Panc1 (cell line): ENCODE measurements at regions not wholly inside any gene's neighbourhood (a gene's known extent, or its start where the extent isn't known, plus 50 kb on each side); places are given as distances from the start of the nearest gene placed in this dataset.

ENCODE experiments used
- ATAC-seq: fragments of 200-7000 bp; cut with Tn5 transposase; 2 replicates; pipeline ENCODE4 v1.9.1; 2020; ENCODE audit warnings: mild to moderate bottlenecking, moderate library complexity
- BruUV-seq: library from RNA; stranded (reverse); fragments of 400-500 nt; replicated peaks from 2 replicates; lab custom pipeline; 2021; lab: Mats Ljungman, UMichigan
- CTCF ChIA-PET: fragments of 300-600 bp; sonication (Branson Sonifier 250); formaldehyde crosslinking; loops from one replicate; lab custom pipeline; 2022; ENCODE audit warnings: antibody characterized with exemption; lab: Charles Lee
- POLR2A ChIA-PET: fragments of 300-600 bp; sonication (Branson Sonifier 250); formaldehyde crosslinking; loops from one replicate; lab custom pipeline; 2022; ENCODE audit warnings: antibody characterized with exemption; lab: Charles Lee
- DNase-seq: peaks from one replicate; pipeline ENCODE4 v3.0.0-alpha.2; 2010; ENCODE audit warnings: low read depth, low spot score
- H3K27ac ChIP-seq: 2 replicates; pipeline ENCODE4 v1.5.1; 2011; ENCODE audit warnings: mild to moderate bottlenecking, low read length, inconsistent platforms
- H3K27me3 ChIP-seq: fragments of 200-500 bp; sonication (Bioruptor generic); 2 replicates; pipeline ENCODE4 v1.6.0; 2014; ENCODE audit warnings: low read length, inconsistent platforms; ENCODE audit not compliant: control insufficient read depth, insufficient read depth
- H3K36me3 ChIP-seq: fragments of 200-500 bp; sonication (Bioruptor generic); 2 replicates; pipeline ENCODE4 v1.5.1; 2014; ENCODE audit warnings: inconsistent platforms, mild to moderate bottlenecking, low read length, moderate library complexity; ENCODE audit not compliant: control insufficient read depth, insufficient read depth
- H3K4me1 ChIP-seq: 2 replicates; pipeline ENCODE4 v1.5.1; 2011; ENCODE audit warnings: inconsistent platforms, mild to moderate bottlenecking, low read length, moderate library complexity; ENCODE audit not compliant: control insufficient read depth, insufficient read depth
- H3K4me3 ChIP-seq, 2 experiments: 2 replicates each; pipeline ENCODE4 v1.5.1; 2011 to 2012; ENCODE audit warnings: low read depth in 2 of 2, low read length in 2 of 2, mild to moderate bottlenecking in 2 of 2, inconsistent platforms in 1 of 2, moderate library complexity in 1 of 2
- H3K9me3 ChIP-seq: fragments of 200-500 bp; sonication (Bioruptor generic); 2 replicates; pipeline ENCODE4 v1.5.1; 2014; ENCODE audit warnings: low read depth, mild to moderate bottlenecking, inconsistent platforms, low read length, moderate library complexity; ENCODE audit not compliant: control insufficient read depth, insufficient read depth
- POLR2AphosphoS5 ChIP-seq: IDR thresholded peaks from 2 replicates; pipeline ENCODE4 v1.6.1; 2012; ENCODE audit warnings: mild to moderate bottlenecking, low read depth, low read length, moderate library complexity
- REST ChIP-seq, 2 experiments: IDR thresholded peaks; 2 replicates each; pipeline ENCODE4 v1.6.1; 2011 to 2012; ENCODE audit warnings: low read depth in 2 of 2, control low read depth in 1 of 2, low read length in 1 of 2, mild to moderate bottlenecking in 1 of 2, moderate library complexity in 1 of 2; ENCODE audit not compliant: insufficient read depth in 1 of 2
- SIN3A ChIP-seq: IDR thresholded peaks from 2 replicates; pipeline ENCODE4 v1.6.1; 2012; ENCODE audit warnings: low read depth, mild to moderate bottlenecking, low read length, moderate library complexity, borderline replicate concordance; ENCODE audit not compliant: insufficient read depth
- TCF7L2 ChIP-seq: IDR thresholded peaks from 2 replicates; pipeline ENCODE4 v1.6.1; 2011; ENCODE audit warnings: mild to moderate bottlenecking, low read depth, low read length, inconsistent platforms
- in situ Hi-C: cut with HindIII; loops from 2 replicates; pipeline ENCODE4 v1.10.0; 2016; ENCODE audit warnings: low sequenced_read_pairs, low pct_unique_long_range_greater_than_20kb
- intact Hi-C: fragments of 100-400 bp; cut with micrococcal nuclease; formaldehyde crosslinking; loops from one replicate; pipeline ENCODE4 v1.10.0; 2022; ENCODE audit not compliant: unreplicated experiment
- TF ChIP-seq, protein P1 (sequence below): fragments of 450-650 bp; IDR thresholded peaks from 2 replicates; pipeline ENCODE4 v1.5.1; 2017; ENCODE audit warnings: mild to moderate bottlenecking

- no peaks in the 10 kb centered on the region for H3K4me1 ChIP-seq
- no peaks in the 10 kb centered on the region for H3K27me3 ChIP-seq
- no peak for DNase-seq
- no TSS peak for BruUV-seq
- no peak overlapping the region for H3K27ac ChIP-seq
- no peak for TF ChIP-seq TCF7L2
- TF ChIP-seq SIN3A = no peak
- no peak for TF ChIP-seq POLR2AphosphoS5
- no peak for TF ChIP-seq REST (IDR thresholded peaks at IDR 0.05; ENCODE audit: insufficient read depth in 1 of 2, low read depth in 2 of 2, low read length in 1 of 2)
- TF ChIP-seq, protein P1, sequence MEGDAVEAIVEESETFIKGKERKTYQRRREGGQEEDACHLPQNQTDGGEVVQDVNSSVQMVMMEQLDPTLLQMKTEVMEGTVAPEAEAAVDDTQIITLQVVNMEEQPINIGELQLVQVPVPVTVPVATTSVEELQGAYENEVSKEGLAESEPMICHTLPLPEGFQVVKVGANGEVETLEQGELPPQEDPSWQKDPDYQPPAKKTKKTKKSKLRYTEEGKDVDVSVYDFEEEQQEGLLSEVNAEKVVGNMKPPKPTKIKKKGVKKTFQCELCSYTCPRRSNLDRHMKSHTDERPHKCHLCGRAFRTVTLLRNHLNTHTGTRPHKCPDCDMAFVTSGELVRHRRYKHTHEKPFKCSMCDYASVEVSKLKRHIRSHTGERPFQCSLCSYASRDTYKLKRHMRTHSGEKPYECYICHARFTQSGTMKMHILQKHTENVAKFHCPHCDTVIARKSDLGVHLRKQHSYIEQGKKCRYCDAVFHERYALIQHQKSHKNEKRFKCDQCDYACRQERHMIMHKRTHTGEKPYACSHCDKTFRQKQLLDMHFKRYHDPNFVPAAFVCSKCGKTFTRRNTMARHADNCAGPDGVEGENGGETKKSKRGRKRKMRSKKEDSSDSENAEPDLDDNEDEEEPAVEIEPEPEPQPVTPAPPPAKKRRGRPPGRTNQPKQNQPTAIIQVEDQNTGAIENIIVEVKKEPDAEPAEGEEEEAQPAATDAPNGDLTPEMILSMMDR = no peak
- H3K36me3 ChIP-seq = no peaks in the 10 kb centered on the region
- H3K9me3 ChIP-seq = no peaks in the 10 kb centered on the region
- CTCF ChIA-PET = no interaction called here
- in situ Hi-C loops = no loop called here
- POLR2A ChIA-PET = no interaction called here
- intact Hi-C loops = no loop called here
- H3K4me3 ChIP-seq = no peak overlapping the region
- no peak for ATAC-seq
Measured at GRCh38 chr18:1530650-1531049, 626.0 kb downstream of the ADCYAP1 start.

GRCh38 chr18:1539276-1539675, 634.6 kb downstream of the ADCYAP1 start:
- no peak overlapping the region for H3K4me3 ChIP-seq
- in situ Hi-C loops (no loop called here), intact Hi-C loops (no loop called here)
- TF ChIP-seq REST (IDR thresholded peaks at IDR 0.05; ENCODE audit: insufficient read depth in 1 of 2, low read depth in 2 of 2, low read length in 1 of 2) = no peak
- TF ChIP-seq TCF7L2 = no peak
- no peak for TF ChIP-seq POLR2AphosphoS5
- TF ChIP-seq, protein P1 = no peak
- no peak for TF ChIP-seq SIN3A
- no peaks in the 10 kb centered on the region for H3K4me1 ChIP-seq
- BruUV-seq = no TSS peak
- H3K27me3 ChIP-seq = no peaks in the 10 kb centered on the region
- POLR2A ChIA-PET = no interaction called here
- H3K36me3 ChIP-seq = no peaks in the 10 kb centered on the region
- no peak for DNase-seq
- ATAC-seq = no peak
- CTCF ChIA-PET = no interaction called here
- no peaks in the 10 kb centered on the region for H3K9me3 ChIP-seq
- no peak overlapping the region for H3K27ac ChIP-seq
